Naive thymus-derived CD8-positive, alpha-beta T cell (primary cell): ENCODE measurements at regions not wholly inside any gene's neighbourhood (a gene's known extent, or its start where the extent isn't known, plus 50 kb on each side); places are given as distances from the start of the nearest gene placed in this dataset.

Experiments
- ATAC-seq, 2 donors: fragments of 150-1000 bp; cut with Tn5 transposase in 1 of 2; sonication (Bioruptor Pico), chemical (Tn5 transposase) in 1 of 2; 1 replicate in 1 of 2; 2 replicates in 1 of 2; pipeline ENCODE4 v1.10.0; 2021; ENCODE audit warnings: mild to moderate bottlenecking in 2 of 2, moderate library complexity in 2 of 2
- POLR2A ChIA-PET: fragments of 350-600 bp; sonication (Branson Sonifier 250); formaldehyde crosslinking; loops from one replicate; lab custom pipeline; 2021; ENCODE audit warnings: antibody characterized with exemption; lab: Charles Lee
- DNase-seq, 10 donors: peaks; one replicate each; pipeline versions ENCODE4 v3.0.0 to v3.0.0-alpha.2; 2020 to 2022
- H3K27ac Mint-ChIP-seq, 10 donors: one replicate each; pipeline ENCODE4 v1.8.0; 2020 to 2022; ENCODE audit warnings: mild to moderate bottlenecking in 10 of 10, mixed read lengths in 10 of 10, moderate library complexity in 4 of 10, inconsistent platforms in 1 of 10
- H3K27me3 Mint-ChIP-seq, 5 donors: one replicate each; pipeline ENCODE4 v1.8.0; 2021 to 2022; ENCODE audit warnings: mixed read lengths in 5 of 5
- H3K36me3 Mint-ChIP-seq, 3 donors: one replicate each; pipeline ENCODE4 v1.8.0; 2020 to 2022; ENCODE audit warnings: mixed read lengths in 3 of 3, mild to moderate bottlenecking in 2 of 3, inconsistent platforms in 1 of 3
- H3K4me1 Mint-ChIP-seq, 4 donors: one replicate each; pipeline ENCODE4 v1.8.0; 2021 to 2022; ENCODE audit warnings: mixed read lengths in 4 of 4
- H3K4me3 Mint-ChIP-seq, 10 donors: one replicate each; pipeline ENCODE4 v1.8.0; 2020 to 2022; ENCODE audit warnings: mild to moderate bottlenecking in 10 of 10, mixed read lengths in 10 of 10, moderate library complexity in 6 of 10, inconsistent platforms in 1 of 10
- H3K9me3 Mint-ChIP-seq, 9 donors: one replicate each; pipeline ENCODE4 v1.8.0; 2020 to 2022; ENCODE audit warnings: mixed read lengths in 9 of 9, mild to moderate bottlenecking in 3 of 9, inconsistent platforms in 1 of 9, moderate library complexity in 1 of 9

- no peak overlapping the region for H3K4me3 Mint-ChIP-seq
- H3K36me3 Mint-ChIP-seq: no peaks in the 10 kb centered on the region
- DNase-seq: no peak
- H3K27ac Mint-ChIP-seq: no peak overlapping the region
- H3K9me3 Mint-ChIP-seq: peaks cover 0 to 27% (median 5%) of the 10 kb centered on the region in 9 donors
- H3K27me3 Mint-ChIP-seq: peaks cover 3 to 16% (median 6%) of the 10 kb centered on the region in 5 donors
- H3K4me1 Mint-ChIP-seq: peaks cover 0 to 5% (median 0%) of the 10 kb centered on the region in 4 donors
- ATAC-seq: no peak
- POLR2A ChIA-PET: no interaction called here
Observed at GRCh38 chr19:28217022-28217421, 995.9 kb downstream of the UQCRFS1 start.

DNA sequence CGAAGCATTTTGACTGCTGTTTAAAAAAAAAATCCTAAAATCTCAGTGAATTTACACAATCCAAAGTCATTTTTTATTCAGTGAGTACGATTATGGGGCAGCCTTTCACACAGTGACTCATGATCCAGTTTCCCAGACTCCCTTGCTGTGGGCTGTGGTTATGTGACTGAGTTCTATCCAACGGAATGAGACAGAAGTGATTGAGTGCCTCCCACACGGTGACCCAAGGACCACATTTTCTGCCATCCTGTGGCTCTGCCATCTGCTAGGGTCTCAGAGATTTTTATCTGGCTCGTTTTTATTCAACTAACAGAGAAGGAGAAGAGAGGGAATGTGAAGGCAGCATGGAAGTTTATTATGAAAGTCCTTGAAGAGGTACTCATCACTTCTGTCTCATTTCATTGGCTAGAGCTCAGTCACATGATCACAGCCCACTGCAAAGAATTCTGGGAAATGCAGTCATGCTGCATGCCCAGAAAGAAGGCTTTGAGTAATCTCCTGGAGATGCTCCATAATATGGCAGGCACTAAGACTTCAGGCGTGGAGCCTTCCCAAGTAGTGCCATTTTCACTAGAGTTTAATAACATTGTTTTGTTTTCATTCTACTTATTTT is 999.4 kb downstream of the UQCRFS1 start:
- ATAC-seq (no peak), DNase-seq (no peak)
- Mint-ChIP-seq H3K9me3 (peaks cover 0 to 12% (median 5%) of the 10 kb centered on the region in 9 donors), H3K4me3 (no peak overlapping the region), H3K27ac (no peak overlapping the region), H3K4me1 (peaks cover 0 to 3% (median 0%) of the 10 kb centered on the region in 4 donors), H3K36me3 (no peaks in the 10 kb centered on the region), H3K27me3 (peaks cover 0 to 11% (median 5%) of the 10 kb centered on the region in 5 donors)
- POLR2A ChIA-PET: no interaction called here

GRCh38 chr19:28210886-28211285 is 1002.1 kb downstream of the UQCRFS1 start:
- no peak for DNase-seq
- H3K9me3 Mint-ChIP-seq: peaks cover 0 to 19% (median 8%) of the 10 kb centered on the region in 9 donors
- peaks cover 0 to 1% (median 0%) of the 10 kb centered on the region in 4 donors for H3K4me1 Mint-ChIP-seq
- H3K4me3 Mint-ChIP-seq: no peak overlapping the region
- no peaks in the 10 kb centered on the region for H3K36me3 Mint-ChIP-seq
- H3K27ac Mint-ChIP-seq: no peak overlapping the region
- ATAC-seq: no peak
- peaks cover 0 to 11% (median 5%) of the 10 kb centered on the region in 5 donors for H3K27me3 Mint-ChIP-seq
- POLR2A ChIA-PET: no interaction called here

GRCh38 chr19:28208745-28209144 is 1004.2 kb downstream of the UQCRFS1 start:
- ATAC-seq: no peak

GRCh38 chr19:28207244-28207643 is 1005.7 kb downstream of the UQCRFS1 start:
- POLR2A ChIA-PET: no interaction called here
- peaks cover 0 to 3% (median 2%) of the 10 kb centered on the region in 5 donors for H3K27me3 Mint-ChIP-seq
- peaks cover 0 to 3% (median 0%) of the 10 kb centered on the region in 3 donors for H3K36me3 Mint-ChIP-seq
- H3K4me3 Mint-ChIP-seq: no peak overlapping the region
- H3K9me3 Mint-ChIP-seq: peaks cover 0 to 25% (median 14%) of the 10 kb centered on the region in 9 donors
- no peak for ATAC-seq
- peaks cover 0 to 1% (median 0%) of the 10 kb centered on the region in 4 donors for H3K4me1 Mint-ChIP-seq
- DNase-seq: no peak
- H3K27ac Mint-ChIP-seq: no peak overlapping the region

More at GRCh38 chr19:28208745-28209144, 1004.2 kb downstream of the UQCRFS1 start:
- Mint-ChIP-seq H3K27me3 (peaks cover 0 to 3% (median 2%) of the 10 kb centered on the region in 5 donors), H3K9me3 (peaks cover 0 to 18% (median 9%) of the 10 kb centered on the region in 9 donors), H3K4me3 (no peak overlapping the region), H3K4me1 (peaks cover 0 to 1% (median 0%) of the 10 kb centered on the region in 4 donors), H3K27ac (no peak overlapping the region), H3K36me3 (no peaks in the 10 kb centered on the region)
- DNase-seq: no peak
- POLR2A ChIA-PET: no interaction called here

GRCh38 chr19:28201462-28201943 is 1011.4 kb downstream of the UQCRFS1 start:
- no peak for DNase-seq
- Mint-ChIP-seq H3K9me3 (peaks cover under 1 to 36% (median 14%) of the 10 kb centered on the region in 9 donors), H3K36me3 (peaks cover 0 to 4% (median 0%) of the 10 kb centered on the region in 3 donors), H3K4me1 (no peaks in the 10 kb centered on the region), H3K27ac (no peak overlapping the region), H3K27me3 (peaks cover 0 to 7% (median 0%) of the 10 kb centered on the region in 5 donors), H3K4me3 (no peak overlapping the region)
- POLR2A ChIA-PET: no interaction called here
- no peak for ATAC-seq

DNA sequence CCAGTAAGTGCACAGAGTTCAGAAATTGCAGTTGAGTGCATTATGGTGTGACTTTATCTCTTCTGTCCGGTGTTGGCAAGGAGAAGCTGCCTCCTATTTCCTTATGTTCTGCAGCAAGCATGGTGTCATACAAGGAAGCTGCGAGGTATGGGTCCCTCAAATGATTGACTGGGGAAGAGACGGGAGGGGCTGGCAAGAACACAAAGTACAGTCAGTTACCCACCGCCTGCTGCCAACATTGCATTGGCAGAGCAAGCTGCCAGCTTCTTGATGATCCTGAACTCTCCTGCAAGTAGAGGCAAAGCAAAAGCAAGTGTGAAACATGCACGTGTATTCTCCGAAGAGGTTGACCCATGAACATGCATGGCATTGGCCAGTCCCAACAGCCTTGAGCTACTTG is 1013.6 kb downstream of the UQCRFS1 start:
- Mint-ChIP-seq H3K4me3 (no peak overlapping the region), H3K36me3 (peaks cover 0 to 4% (median 0%) of the 10 kb centered on the region in 3 donors), H3K9me3 (peaks cover 0 to 35% (median 12%) of the 10 kb centered on the region in 9 donors), H3K27me3 (peaks cover 0 to 7% (median 1%) of the 10 kb centered on the region in 5 donors), H3K27ac (no peak overlapping the region), H3K4me1 (no peaks in the 10 kb centered on the region)
- no peak for DNase-seq
- POLR2A ChIA-PET: no interaction called here
- ATAC-seq: no peak

GRCh38 chr19:28196961-28197360 is 1016.0 kb downstream of the UQCRFS1 start:
- POLR2A ChIA-PET: no interaction called here
- Mint-ChIP-seq H3K27me3 (peaks cover 0 to 7% (median 1%) of the 10 kb centered on the region in 5 donors), H3K36me3 (no peaks in the 10 kb centered on the region)

GRCh38 chr19:28196101-28196500 is 1016.9 kb downstream of the UQCRFS1 start:
- DNase-seq: no peak
- Mint-ChIP-seq H3K4me3 (no peak overlapping the region), H3K27me3 (peaks cover 0 to 4% (median under 1%) of the 10 kb centered on the region in 5 donors), H3K4me1 (no peaks in the 10 kb centered on the region), H3K36me3 (no peaks in the 10 kb centered on the region), H3K9me3 (peaks cover 0 to 13% (median under 1%) of the 10 kb centered on the region in 9 donors), H3K27ac (no peak overlapping the region)
- no peak for ATAC-seq
- POLR2A ChIA-PET: no interaction called here

More at GRCh38 chr19:28196961-28197360, 1016.0 kb downstream of the UQCRFS1 start:
- H3K4me3 Mint-ChIP-seq: no peak overlapping the region
- H3K4me1 Mint-ChIP-seq: no peaks in the 10 kb centered on the region
- DNase-seq (no peak), ATAC-seq (no peak)
- peak overlapping the region in 1 of 10 donors; percentile 14 for H3K27ac Mint-ChIP-seq
- peaks cover 0 to 19% (median 9%) of the 10 kb centered on the region in 9 donors for H3K9me3 Mint-ChIP-seq

DNA sequence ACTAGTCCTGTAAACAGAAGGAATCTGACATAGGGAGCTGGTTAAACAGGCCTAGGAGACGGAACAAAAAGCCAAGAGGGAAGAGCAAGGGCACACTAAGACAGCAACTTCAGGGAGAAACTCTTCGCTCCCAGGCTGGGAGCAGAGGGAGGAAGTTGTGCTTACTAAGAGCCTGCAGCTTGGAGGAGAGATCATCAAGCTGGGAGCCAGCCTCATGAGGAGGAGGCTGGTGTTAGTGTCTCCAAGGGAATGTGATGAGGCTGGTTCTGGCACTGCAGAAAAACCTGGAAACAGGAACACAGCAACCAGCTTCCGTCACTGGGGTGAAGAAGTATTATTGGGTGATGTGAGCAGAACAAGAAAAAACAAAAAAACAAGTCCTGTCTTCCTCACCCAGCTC is 1027.3 kb downstream of the UQCRFS1 start:
- H3K4me1 Mint-ChIP-seq: no peaks in the 10 kb centered on the region
- no peak overlapping the region for H3K27ac Mint-ChIP-seq
- peaks cover 0 to 5% (median 0%) of the 10 kb centered on the region in 3 donors for H3K36me3 Mint-ChIP-seq
- H3K9me3 Mint-ChIP-seq: peaks cover 0 to 36% (median 9%) of the 10 kb centered on the region in 9 donors
- ATAC-seq: no peak
- POLR2A ChIA-PET: no interaction called here
- H3K27me3 Mint-ChIP-seq: no peaks in the 10 kb centered on the region
- DNase-seq: no peak
- H3K4me3 Mint-ChIP-seq: no peak overlapping the region

DNA sequence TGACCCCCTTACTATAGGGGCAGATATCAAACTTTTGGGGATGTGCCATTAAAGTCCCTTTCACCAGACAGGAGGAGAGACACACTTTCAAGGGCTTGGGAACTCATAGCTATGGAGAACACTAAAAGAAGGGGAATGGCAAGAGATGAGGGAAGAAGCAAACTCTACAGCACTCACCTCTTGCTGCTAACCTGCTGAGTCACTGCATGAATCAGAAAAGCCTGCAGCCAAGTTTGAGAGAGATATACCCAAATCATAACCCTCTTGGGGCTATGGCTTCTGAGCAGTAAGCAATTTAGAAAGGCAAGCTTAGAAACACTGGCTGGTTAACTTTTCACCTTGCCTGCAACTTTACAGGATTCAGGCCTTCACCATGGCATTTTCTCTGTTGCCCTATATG is 1028.0 kb downstream of the UQCRFS1 start:
- H3K36me3 Mint-ChIP-seq: peaks cover 0 to 5% (median 0%) of the 10 kb centered on the region in 3 donors
- no peak overlapping the region for H3K4me3 Mint-ChIP-seq
- H3K27me3 Mint-ChIP-seq: no peaks in the 10 kb centered on the region
- no peaks in the 10 kb centered on the region for H3K4me1 Mint-ChIP-seq
- ATAC-seq (no peak), DNase-seq (no peak)
- H3K27ac Mint-ChIP-seq: no peak overlapping the region
- peaks cover 0 to 36% (median 9%) of the 10 kb centered on the region in 9 donors for H3K9me3 Mint-ChIP-seq
- POLR2A ChIA-PET: no interaction called here

- no peak for DNase-seq
- POLR2A ChIA-PET: no interaction called here
Observed at GRCh38 chr19:28176193-28176592, 1036.8 kb downstream of the UQCRFS1 start.

DNA sequence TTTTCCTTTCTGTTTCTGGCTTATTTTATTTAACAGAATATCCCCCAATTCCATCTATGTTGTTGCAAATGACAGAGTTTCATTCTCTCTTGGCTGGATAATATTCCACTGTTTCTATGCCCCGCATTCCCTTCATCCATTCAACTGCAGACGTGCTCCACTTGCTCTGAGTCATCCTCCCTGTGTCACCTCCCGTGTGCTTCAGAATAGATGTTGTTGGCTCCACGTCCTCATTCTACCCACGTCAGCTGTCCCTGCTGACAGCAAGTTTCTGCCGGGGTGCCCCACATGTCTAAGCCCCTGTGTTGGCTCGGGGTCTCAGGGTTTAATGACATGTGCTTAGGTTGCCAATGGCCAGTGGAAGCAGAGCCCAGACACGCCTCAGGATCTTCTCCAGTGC is 1041.0 kb downstream of the UQCRFS1 start:
- H3K36me3 Mint-ChIP-seq: peaks cover 0 to 13% (median under 1%) of the 10 kb centered on the region in 3 donors
- H3K4me1 Mint-ChIP-seq: no peaks in the 10 kb centered on the region
- H3K9me3 Mint-ChIP-seq: peaks cover 6 to 51% (median 33%) of the 10 kb centered on the region in 9 donors
- no peak for DNase-seq
- H3K27ac Mint-ChIP-seq: no peak overlapping the region
- POLR2A ChIA-PET: no interaction called here
- no peak for ATAC-seq
- no peak overlapping the region for H3K4me3 Mint-ChIP-seq
- H3K27me3 Mint-ChIP-seq: peaks cover 0 to 11% (median 3%) of the 10 kb centered on the region in 5 donors

More at GRCh38 chr19:28176193-28176592, 1036.8 kb downstream of the UQCRFS1 start:
- peaks cover 0 to 11% (median 3%) of the 10 kb centered on the region in 5 donors for H3K27me3 Mint-ChIP-seq
- ATAC-seq: no peak
- no peak overlapping the region for H3K27ac Mint-ChIP-seq
- H3K4me1 Mint-ChIP-seq: no peaks in the 10 kb centered on the region
- peak overlapping the region in 1 of 10 donors; percentile 3 for H3K4me3 Mint-ChIP-seq
- H3K9me3 Mint-ChIP-seq: peaks cover 0 to 61% (median 41%) of the 10 kb centered on the region in 9 donors
- H3K36me3 Mint-ChIP-seq: peaks cover 0 to 17% (median 2%) of the 10 kb centered on the region in 3 donors
